Stimulated activated effector memory CD8-positive, alpha-beta T cell treated with anti-CD3 and anti-CD28 coated beads, Interleukin-12 subunit alpha, Interleukin-12 subunit beta, amount 100 ng/mL, for 72 hours (primary cell): ENCODE measurements at regions not wholly inside any gene's neighbourhood (a gene's known extent, or its start where the extent isn't known, plus 50 kb on each side); places are given as distances from the start of the nearest gene placed in this dataset.

Experiments
- ATAC-seq: fragments of 150-1000 bp; cut with Tn5 transposase; 2 replicates; pipeline ENCODE4 v1.10.0; 2021
- DNase-seq, 2 donors: peaks; one replicate each; pipeline ENCODE4 v3.0.0; 2021 to 2022; ENCODE audit warnings: low spot score in 2 of 2
- H3K27ac Mint-ChIP-seq: one replicate; pipeline ENCODE4 v1.8.0; 2022; ENCODE audit warnings: mild to moderate bottlenecking, mixed read lengths
- H3K36me3 Mint-ChIP-seq: one replicate; pipeline ENCODE4 v1.8.0; 2022; ENCODE audit warnings: mild to moderate bottlenecking, mixed read lengths
- H3K4me1 Mint-ChIP-seq: one replicate; pipeline ENCODE4 v1.8.0; 2022; ENCODE audit warnings: mixed read lengths
- H3K4me3 Mint-ChIP-seq: one replicate; pipeline ENCODE4 v1.8.0; 2022; ENCODE audit warnings: mild to moderate bottlenecking, mixed read lengths
- H3K9me3 Mint-ChIP-seq: one replicate; pipeline ENCODE4 v1.8.0; 2022; ENCODE audit warnings: mixed read lengths

DNA sequence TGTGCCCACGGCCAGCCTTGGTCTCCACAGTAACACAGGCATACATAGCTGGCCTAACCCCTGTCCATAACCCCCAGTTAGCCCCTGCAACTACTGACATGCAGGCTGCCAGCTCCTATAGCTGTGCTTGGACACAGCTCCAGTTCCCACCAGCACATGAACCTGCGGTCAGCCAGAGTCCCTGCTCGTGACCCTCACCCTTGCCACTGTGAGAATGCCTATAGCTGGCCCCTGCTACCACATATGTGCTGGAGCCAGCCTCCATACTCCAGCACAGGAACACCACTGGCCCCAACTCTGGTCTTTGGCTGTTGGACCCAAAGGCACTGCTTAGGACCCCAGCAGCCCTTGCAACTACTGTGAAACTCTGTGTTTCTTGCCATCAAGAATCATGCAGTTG, 930.9 kb downstream of the ADGRL3 start:
- H3K4me3 Mint-ChIP-seq = no peak overlapping the region
- no peaks in the 10 kb centered on the region for H3K4me1 Mint-ChIP-seq
- ATAC-seq = no peak

DNA sequence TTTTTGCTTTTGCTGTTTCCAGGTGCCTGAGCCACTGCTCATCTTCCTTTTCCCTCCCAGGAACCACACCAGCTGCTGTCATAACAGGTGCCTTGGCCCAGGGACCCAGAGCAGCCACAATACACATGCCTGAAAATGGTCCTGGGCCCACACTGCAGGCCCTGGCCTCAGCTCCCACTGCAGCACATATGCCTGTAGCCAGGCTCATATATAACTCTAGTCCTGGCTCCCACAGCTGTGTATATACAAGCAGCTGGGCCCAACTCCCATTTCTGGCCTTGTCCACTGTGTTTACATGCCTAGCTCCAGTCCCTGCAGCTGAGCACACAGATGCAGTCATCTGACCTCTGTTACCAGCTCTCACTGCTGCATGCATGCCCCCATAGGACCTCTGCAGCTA, 930.5 kb downstream of the ADGRL3 start:
- Mint-ChIP-seq H3K36me3 (no peaks in the 10 kb centered on the region), H3K4me1 (no peaks in the 10 kb centered on the region), H3K9me3 (peaks cover 22% of the 10 kb centered on the region), H3K4me3 (no peak overlapping the region), H3K27ac (no peak overlapping the region)
- ATAC-seq = no peak
- no peak for DNase-seq

More for the DNA sequence above, 930.9 kb downstream of the ADGRL3 start:
- Mint-ChIP-seq H3K36me3 (no peaks in the 10 kb centered on the region), H3K9me3 (peaks cover 24% of the 10 kb centered on the region), H3K27ac (no peak overlapping the region)
- no peak for DNase-seq

- DNase-seq = no peak
- Mint-ChIP-seq H3K9me3 (peaks cover 19% of the 10 kb centered on the region), H3K4me1 (no peaks in the 10 kb centered on the region), H3K27ac (no peak overlapping the region), H3K4me3 (no peak overlapping the region), H3K36me3 (no peaks in the 10 kb centered on the region)
- ATAC-seq = no peak
These were observed 930.1 kb downstream of the ADGRL3 start for GRCh38 chr4:62130230-62130629.
